ENCODE measurements at regions not wholly inside any gene's neighbourhood (a gene's known extent, or its start where the extent isn't known, plus 50 kb on each side); places are given as distances from the start of the nearest gene placed in this dataset.

DNA sequence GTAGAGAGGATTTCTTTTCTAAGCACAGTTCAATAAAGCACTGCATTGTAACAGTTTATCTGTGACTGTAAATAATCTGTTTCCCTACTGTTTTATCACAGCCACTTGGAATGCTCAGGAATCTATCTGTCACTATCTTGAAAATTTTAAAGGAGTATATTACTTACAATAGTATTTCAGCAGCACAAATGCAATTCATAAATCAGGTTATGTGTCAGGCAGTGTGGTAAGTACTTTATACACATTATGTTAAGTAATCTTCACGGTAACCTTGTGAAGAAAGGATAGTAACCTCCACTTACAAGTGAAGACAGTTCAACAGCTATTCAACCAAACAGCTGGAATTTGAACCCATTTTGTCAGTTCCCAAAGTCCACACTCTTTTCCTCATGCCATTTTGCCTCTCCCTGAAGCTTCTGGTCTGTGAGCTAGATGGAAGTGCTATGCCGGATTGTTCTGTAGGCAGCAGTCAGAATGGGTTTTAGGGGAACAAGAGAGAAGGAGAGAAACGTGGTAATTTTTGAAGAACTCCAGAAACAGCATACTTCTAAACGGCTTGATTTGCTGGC is 125.0 kb downstream of the KLF12 start:
- DNase-seq (no peak), ATAC-seq (no peak)
- Histone ChIP-seq H3K36me3 (no peaks in the 10 kb centered on the region), H3K27ac (no peak overlapping the region), H3K9me3 (no peaks in the 10 kb centered on the region), H3K4me3 (no peak overlapping the region), H3K27me3 (no peaks in the 10 kb centered on the region), H3K4me1 (no peaks in the 10 kb centered on the region)
- TF ChIP-seq, protein P1, sequence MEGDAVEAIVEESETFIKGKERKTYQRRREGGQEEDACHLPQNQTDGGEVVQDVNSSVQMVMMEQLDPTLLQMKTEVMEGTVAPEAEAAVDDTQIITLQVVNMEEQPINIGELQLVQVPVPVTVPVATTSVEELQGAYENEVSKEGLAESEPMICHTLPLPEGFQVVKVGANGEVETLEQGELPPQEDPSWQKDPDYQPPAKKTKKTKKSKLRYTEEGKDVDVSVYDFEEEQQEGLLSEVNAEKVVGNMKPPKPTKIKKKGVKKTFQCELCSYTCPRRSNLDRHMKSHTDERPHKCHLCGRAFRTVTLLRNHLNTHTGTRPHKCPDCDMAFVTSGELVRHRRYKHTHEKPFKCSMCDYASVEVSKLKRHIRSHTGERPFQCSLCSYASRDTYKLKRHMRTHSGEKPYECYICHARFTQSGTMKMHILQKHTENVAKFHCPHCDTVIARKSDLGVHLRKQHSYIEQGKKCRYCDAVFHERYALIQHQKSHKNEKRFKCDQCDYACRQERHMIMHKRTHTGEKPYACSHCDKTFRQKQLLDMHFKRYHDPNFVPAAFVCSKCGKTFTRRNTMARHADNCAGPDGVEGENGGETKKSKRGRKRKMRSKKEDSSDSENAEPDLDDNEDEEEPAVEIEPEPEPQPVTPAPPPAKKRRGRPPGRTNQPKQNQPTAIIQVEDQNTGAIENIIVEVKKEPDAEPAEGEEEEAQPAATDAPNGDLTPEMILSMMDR (IDR thresholded peaks at IDR 0.05), result no peak
- intact Hi-C loops (cut with DNase I), result no loop called here

DNA sequence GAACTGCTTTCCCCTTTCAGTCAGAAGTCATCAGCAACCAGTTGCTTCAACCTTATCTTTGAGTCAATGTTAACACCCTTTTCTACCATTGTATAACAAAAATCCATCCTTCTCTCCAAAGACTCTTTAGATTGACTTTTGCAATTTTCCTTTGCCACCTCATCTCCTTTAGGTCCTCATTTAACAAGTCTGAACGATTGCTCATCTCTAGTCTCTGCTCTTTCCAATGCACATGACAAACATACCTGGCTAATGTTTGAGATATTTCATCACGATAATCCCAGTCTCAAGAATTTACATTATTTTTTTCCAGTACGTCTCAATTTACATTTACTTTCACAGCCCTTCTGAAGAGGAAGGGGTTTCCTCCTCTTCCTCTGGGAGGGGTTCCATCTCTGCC is 127.5 kb downstream of the KLF12 start:
- no peaks in the 10 kb centered on the region for H3K36me3 ChIP-seq
- no peaks in the 10 kb centered on the region for H3K27me3 ChIP-seq
- ATAC-seq (no peak), DNase-seq (no peak)
- H3K9me3 ChIP-seq, result no peaks in the 10 kb centered on the region
- TF ChIP-seq, protein P1 (IDR thresholded peaks at IDR 0.05), result no peak
- no peak overlapping the region for H3K27ac ChIP-seq
- intact Hi-C loops (cut with DNase I), result no loop called here
- no peak overlapping the region for H3K4me3 ChIP-seq
- no peaks in the 10 kb centered on the region for H3K4me1 ChIP-seq

DNA sequence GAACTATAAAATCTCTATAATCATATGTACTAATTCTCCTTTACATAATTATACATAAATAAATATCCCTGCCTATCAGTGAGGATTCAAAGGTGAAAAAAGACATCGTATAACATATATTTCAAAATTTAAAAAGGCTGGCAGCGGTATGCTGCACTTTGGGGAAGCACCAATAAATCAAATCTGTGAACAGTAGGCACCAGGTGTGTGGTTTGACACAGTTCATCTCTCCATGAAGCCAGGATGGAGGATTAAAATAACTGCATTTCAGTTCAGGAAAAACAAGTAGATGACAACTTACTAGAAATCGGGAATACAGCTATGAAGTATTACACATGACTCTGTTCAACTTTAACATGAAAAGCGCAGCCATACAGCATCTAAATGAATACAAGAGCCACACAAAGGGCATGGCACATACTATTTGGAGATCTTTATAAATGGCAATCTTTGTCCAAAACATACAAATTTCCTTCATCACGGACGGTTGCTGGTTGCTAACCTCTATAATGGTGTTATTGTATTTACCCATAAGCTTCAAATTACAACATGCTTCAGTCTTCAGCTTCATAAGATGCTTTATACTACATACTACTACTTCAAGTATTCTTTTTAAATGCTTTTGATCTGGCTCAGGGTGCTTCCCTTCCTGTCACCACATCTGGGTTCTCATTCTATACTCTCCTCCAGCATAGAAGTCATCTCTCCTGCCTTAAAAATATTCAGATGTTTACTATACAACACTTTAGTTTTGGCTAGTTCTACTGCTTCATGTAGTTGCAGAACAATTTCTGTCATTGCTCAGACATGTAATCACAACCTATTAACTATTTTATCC is 128.7 kb downstream of the KLF12 start:
- intact Hi-C loops (cut with DNase I), result no loop called here
- H3K4me3 ChIP-seq, result no peak overlapping the region
- DNase-seq (no peak), ATAC-seq (no peak)
- H3K27me3 ChIP-seq, result no peaks in the 10 kb centered on the region
- no peak overlapping the region for H3K27ac ChIP-seq
- TF ChIP-seq, protein P1 (IDR thresholded peaks at IDR 0.05), result no peak
- H3K9me3 ChIP-seq, result no peaks in the 10 kb centered on the region
- H3K36me3 ChIP-seq, result no peaks in the 10 kb centered on the region
- no peaks in the 10 kb centered on the region for H3K4me1 ChIP-seq

DNA sequence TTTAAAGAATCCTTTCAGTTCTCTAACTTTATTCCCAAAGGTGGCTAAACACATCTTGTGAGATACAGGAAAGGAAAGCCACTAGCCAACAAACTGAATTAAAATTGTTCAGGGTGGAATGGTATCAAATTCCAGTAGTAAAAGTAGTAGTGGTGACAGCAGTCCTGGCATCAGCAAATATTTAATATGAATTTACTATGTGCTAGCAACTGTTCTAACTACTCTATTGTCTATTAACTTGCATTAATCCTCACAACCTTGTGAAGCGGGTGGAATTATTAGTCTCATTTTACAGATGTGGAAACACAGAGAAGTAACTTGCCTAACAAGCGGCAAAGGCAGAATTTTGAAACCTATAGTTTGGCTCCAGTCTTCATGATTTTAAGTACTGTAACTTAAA is 130.1 kb downstream of the KLF12 start:
- Histone ChIP-seq H3K4me3 (no peak overlapping the region), H3K9me3 (no peaks in the 10 kb centered on the region), H3K4me1 (no peaks in the 10 kb centered on the region), H3K36me3 (no peaks in the 10 kb centered on the region), H3K27me3 (no peaks in the 10 kb centered on the region), H3K27ac (no peak overlapping the region)
- DNase-seq (no peak), ATAC-seq (no peak)
- TF ChIP-seq, protein P1 (IDR thresholded peaks at IDR 0.05), result no peak
- intact Hi-C loops (cut with DNase I), result no loop called here

DNA sequence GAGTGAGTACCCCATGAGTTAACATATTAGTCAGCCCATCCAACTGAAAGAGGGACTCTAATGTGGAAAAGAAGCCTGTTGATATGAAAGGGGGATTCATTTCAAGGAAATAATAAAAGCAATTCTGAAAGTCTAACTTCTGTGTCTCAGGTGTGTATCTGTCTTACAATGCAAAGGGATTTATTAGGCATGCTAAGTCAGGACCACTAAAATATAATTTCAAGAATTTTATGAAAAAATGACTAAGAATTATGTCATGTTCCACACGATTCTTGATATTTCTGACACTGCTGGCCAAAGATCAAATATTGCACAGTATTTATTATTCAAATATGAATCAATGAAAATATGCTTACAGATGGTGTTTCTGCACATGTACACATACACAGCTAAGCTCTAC is 130.8 kb downstream of the KLF12 start:
- H3K4me3 ChIP-seq, result no peak overlapping the region
- H3K27me3 ChIP-seq, result no peaks in the 10 kb centered on the region
- DNase-seq (no peak), ATAC-seq (no peak)
- H3K36me3 ChIP-seq, result no peaks in the 10 kb centered on the region
- intact Hi-C loops (cut with DNase I), result no loop called here
- H3K4me1 ChIP-seq, result no peaks in the 10 kb centered on the region
- no peak overlapping the region for H3K27ac ChIP-seq
- H3K9me3 ChIP-seq, result no peaks in the 10 kb centered on the region
- TF ChIP-seq, protein P1 (IDR thresholded peaks at IDR 0.05), result no peak

All from upper lobe of right lung (tissue), 1 donor.